ENCODE measurements at regions not wholly inside any gene's neighbourhood (a gene's known extent, or its start where the extent isn't known, plus 50 kb on each side); places are given as distances from the start of the nearest gene placed in this dataset.

- TF ChIP-seq CTCF (conservative IDR thresholded peaks at IDR 0.05): no peak
- no peak for TF ChIP-seq EZH2 (IDR thresholded peaks at IDR 0.05; ENCODE audit: low read depth)
Measured at GRCh38 chr6:33927616-33928015, 123.8 kb upstream of the MLN start.
